Endothelial cell of umbilical vein (primary cell): ENCODE measurements at regions not wholly inside any gene's neighbourhood (a gene's known extent, or its start where the extent isn't known, plus 50 kb on each side); places are given as distances from the start of the nearest gene placed in this dataset.

Experiments used
- BruUV-seq: library from RNA; stranded (reverse); fragments of 400-500 nt; replicated peaks from 2 replicates; lab custom pipeline; 2021; lab: Mats Ljungman, UMichigan
- CTCF ChIA-PET: fragments of 300-600, 350-600 bp; sonication (Branson Sonifier 250); formaldehyde crosslinking; loops from one replicate; lab custom pipeline; 2021; ENCODE audit warnings: antibody characterized with exemption, inconsistent platforms; lab: Charles Lee
- POLR2A ChIA-PET: fragments of 300-600, 350-600 bp; sonication (Branson Sonifier 250); formaldehyde crosslinking; loops from one replicate; lab custom pipeline; 2021; ENCODE audit warnings: antibody characterized with exemption, inconsistent platforms; lab: Charles Lee
- DNase-seq: peaks from one replicate; pipeline ENCODE4 v3.0.0-alpha.2; 2011; ENCODE audit warnings: low read depth, low spot score
- FAIRE-seq: peaks from 2 replicates; lab custom pipeline; 2011; peaks lifted over from hg19 to GRCh38; lab: Jason Lieb, UNC
- H2AFZ ChIP-seq: 2 replicates; pipeline ENCODE4 v1.6.0; 2012; ENCODE audit warnings: low read depth, low read length, control low read depth, inconsistent platforms
- H3K27ac ChIP-seq: 2 replicates; pipeline ENCODE4 v1.5.1; 2011; ENCODE audit warnings: low read depth, mild to moderate bottlenecking, control low read depth, low read length, moderate library complexity; ENCODE audit not compliant: insufficient read depth
- H3K27me3 ChIP-seq, 2 experiments: 2 replicates each; pipeline versions ENCODE4 v1.6.0 to v1.6.1; 2011; ENCODE audit warnings: low read length in 2 of 2, mixed read lengths in 1 of 2; ENCODE audit not compliant: control insufficient read depth in 2 of 2, insufficient read depth in 2 of 2
- H3K36me3 ChIP-seq, 2 experiments: 2 replicates in 1 of 2; 3 replicates in 1 of 2; pipeline ENCODE4 v1.5.1; 2011; ENCODE audit warnings: low read length in 2 of 2, mild to moderate bottlenecking in 1 of 2, moderate library complexity in 1 of 2; ENCODE audit not compliant: control insufficient read depth in 2 of 2, insufficient read depth in 2 of 2; ENCODE audit errors: extremely low read depth in 1 of 2
- H3K4me1 ChIP-seq: 3 replicates; pipeline ENCODE4 v1.5.1; 2011; ENCODE audit warnings: mild to moderate bottlenecking, low read length; ENCODE audit not compliant: control insufficient read depth, insufficient read depth; ENCODE audit errors: extremely low read depth
- H3K4me2 ChIP-seq: 2 replicates; pipeline ENCODE4 v1.6.1; 2011; ENCODE audit warnings: low read length, control low read depth, mixed read lengths; ENCODE audit not compliant: insufficient read depth
- H3K4me3 ChIP-seq, 3 experiments: fragments of 200-600 bp in 1 of 3; sonication (generic), shearing (Covaris generic) in 1 of 3; replicated peaks in 1 of 3; 2 replicates each; pipeline ENCODE4 v1.5.1; 2011 to 2016; ENCODE audit warnings: control low read depth in 3 of 3, low read length in 3 of 3, mild to moderate bottlenecking in 2 of 3, inconsistent platforms in 1 of 3, low read depth in 1 of 3, moderate library complexity in 1 of 3; ENCODE audit not compliant: insufficient read depth in 1 of 3
- H3K79me2 ChIP-seq: 2 replicates; pipeline ENCODE4 v1.6.0; 2012; ENCODE audit warnings: low read length, inconsistent platforms; ENCODE audit not compliant: control insufficient read depth, insufficient read depth
- H3K9ac ChIP-seq: replicated peaks from 2 replicates; pipeline ENCODE3; 2011; ENCODE audit warnings: low read length, control low read depth; ENCODE audit not compliant: insufficient read depth; ENCODE audit errors: extremely low read depth
- H3K9me1 ChIP-seq: replicated peaks from 3 replicates; pipeline ENCODE4 v1.6.0; 2011; ENCODE audit warnings: mild to moderate bottlenecking, low read length; ENCODE audit not compliant: control insufficient read depth, insufficient read depth; ENCODE audit errors: extremely low read depth
- H3K9me3 ChIP-seq: replicated peaks from 2 replicates; pipeline ENCODE4 v1.5.1; 2012; ENCODE audit warnings: low read length, inconsistent platforms; ENCODE audit not compliant: control insufficient read depth, insufficient read depth
- H4K20me1 ChIP-seq: replicated peaks from 2 replicates; pipeline ENCODE3; 2011; ENCODE audit warnings: mild to moderate bottlenecking, low read length; ENCODE audit not compliant: control insufficient read depth, insufficient read depth; ENCODE audit errors: extremely low read depth
- CTCF ChIP-seq, 2 donors: IDR thresholded peaks; 1 replicate in 1 of 2; 2 replicates in 1 of 2; pipeline ENCODE4 v1.5.1; 2011; ENCODE audit warnings: low read length in 2 of 2, mild to moderate bottlenecking in 2 of 2, moderate library complexity in 2 of 2, control low read depth in 1 of 2, inconsistent platforms in 1 of 2, low read depth in 1 of 2; ENCODE audit not compliant: insufficient read depth in 1 of 2; ENCODE audit errors: extremely low read depth in 1 of 2
- EZH2 ChIP-seq: IDR thresholded peaks from 2 replicates; pipeline ENCODE4 v1.6.1; 2012; ENCODE audit warnings: borderline replicate concordance, low read depth, mild to moderate bottlenecking, moderate library complexity, low read length, inconsistent platforms; ENCODE audit not compliant: severe bottlenecking
- FOS ChIP-seq: IDR thresholded peaks from 2 replicates; pipeline ENCODE4 v1.6.1; 2011; ENCODE audit warnings: mild to moderate bottlenecking, low read length, moderate library complexity, borderline replicate concordance; ENCODE audit not compliant: insufficient read depth
- GATA2 ChIP-seq: IDR thresholded peaks from 2 replicates; pipeline ENCODE4 v1.7.0; 2011; ENCODE audit warnings: low read depth, mild to moderate bottlenecking, moderate library complexity, mixed read lengths, low read length; ENCODE audit not compliant: insufficient read length, insufficient read depth
- JUN ChIP-seq: IDR thresholded peaks from 2 replicates; pipeline ENCODE4 v1.6.1; 2011; ENCODE audit warnings: borderline replicate concordance, low read depth; ENCODE audit not compliant: insufficient read length, insufficient read depth
- MAX ChIP-seq: IDR thresholded peaks from 2 replicates; pipeline ENCODE4 v1.6.1; 2011; ENCODE audit not compliant: insufficient read depth, insufficient read length
- MYC ChIP-seq: IDR thresholded peaks from one replicate; pipeline ENCODE4 v1.6.1; 2011; ENCODE audit warnings: mild to moderate bottlenecking, low read depth, low read length
- POLR2A ChIP-seq: IDR thresholded peaks from 2 replicates; pipeline ENCODE4 v1.6.1; 2012; ENCODE audit warnings: low read depth, mild to moderate bottlenecking, control low read depth, low read length
- POLR2AphosphoS5 ChIP-seq: IDR thresholded peaks from 2 replicates; pipeline ENCODE4 v1.6.1; 2012; ENCODE audit warnings: low read depth, mild to moderate bottlenecking, control low read depth, low read length, moderate library complexity; ENCODE audit not compliant: insufficient read depth
- dilution Hi-C: fragments of 300-500 bp; cut with MboI; formaldehyde crosslinking; loops from one replicate; pipeline ENCODE4 v1.15.0; 2019; ENCODE audit warnings: low sequenced_read_pairs; ENCODE audit not compliant: extremely low pct_ligation_motif_present
- intact Hi-C: fragments of 100-400 bp; cut with micrococcal nuclease; formaldehyde crosslinking; loops from one replicate; pipeline ENCODE4 v1.10.0; 2022

- FAIRE-seq (no peak), DNase-seq (no peak)
- H3K27me3 ChIP-seq = no peaks in the 10 kb centered on the region
- H3K79me2 ChIP-seq = no peaks in the 10 kb centered on the region
- no peaks in the 10 kb centered on the region for H3K9me1 ChIP-seq
- H3K36me3 ChIP-seq = no peaks in the 10 kb centered on the region
- dilution Hi-C loops = no loop called here
- no peak overlapping the region for H3K9ac ChIP-seq
- no peak overlapping the region for H3K4me3 ChIP-seq
- TF ChIP-seq MAX (no peak), FOS (no peak), EZH2 (no peak), POLR2AphosphoS5 (no peak), MYC (no peak), CTCF (IDR thresholded peaks at IDR 0.05; ENCODE audit: extremely low read depth in 1 of 2, insufficient read depth in 1 of 2, low read depth in 1 of 2, low read length in 2 of 2) (no peak), POLR2A (no peak), GATA2 (no peak), JUN (no peak)
- no peaks in the 10 kb centered on the region for H4K20me1 ChIP-seq
- intact Hi-C loops = no loop called here
- no peaks in the 10 kb centered on the region for H3K4me1 ChIP-seq
- H3K27ac ChIP-seq = no peak overlapping the region
- no peak overlapping the region for H2AFZ ChIP-seq
- CTCF ChIA-PET = no interaction called here
- POLR2A ChIA-PET = no interaction called here
- no TSS peak for BruUV-seq
- H3K9me3 ChIP-seq = no peaks in the 10 kb centered on the region
- H3K4me2 ChIP-seq = no peak overlapping the region
These were observed 496.4 kb downstream of the TXNL1 start for GRCh38 chr18:56142001-56142400.
